ENCODE measurements at regions not wholly inside any gene's neighbourhood (a gene's known extent, or its start where the extent isn't known, plus 50 kb on each side); places are given as distances from the start of the nearest gene placed in this dataset.

DNA sequence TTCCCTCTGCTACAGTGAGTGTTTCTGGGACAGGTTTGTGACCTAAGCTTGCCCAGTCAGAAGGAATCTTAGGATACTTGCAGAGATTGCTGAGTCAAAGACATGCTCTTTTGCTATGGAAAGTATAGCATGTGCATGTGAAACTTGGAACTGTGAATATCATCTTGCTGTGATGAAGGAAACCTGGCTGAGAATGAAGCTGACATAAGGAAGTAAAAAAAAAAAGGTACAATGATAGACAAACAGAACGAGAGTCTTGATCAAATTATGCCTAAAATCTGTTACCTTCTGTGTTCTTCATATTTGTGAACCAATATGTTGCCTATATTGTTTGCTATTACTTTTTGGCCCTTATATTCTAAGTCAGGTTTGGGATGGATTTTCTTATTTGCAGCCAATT lies 525.7 kb downstream of the NPIPA7 start:
- H3K27ac Mint-ChIP-seq, result no peak overlapping the region
- Histone ChIP-seq H3K9me3 (ENCODE audit: low read depth) (peaks cover 1% of the 10 kb centered on the region), H3K79me2 (ENCODE audit: low read depth) (no peaks in the 10 kb centered on the region), H3K9ac (no peak overlapping the region), H3F3A (ENCODE audit: low read depth) (no peaks in the 10 kb centered on the region), H3K27me3 (no peaks in the 10 kb centered on the region), H2AFZ (replicated peaks) (no peak overlapping the region), H4K20me1 (ENCODE audit: low read depth) (no peaks in the 10 kb centered on the region), H3K4me3 (no peak overlapping the region), H3K36me3 (no peaks in the 10 kb centered on the region), H3K27ac (no peak overlapping the region), H3K4me2 (no peak overlapping the region), H3K4me1 (no peaks in the 10 kb centered on the region)
- H3K4me3 Mint-ChIP-seq, result no peak overlapping the region
- H3K27me3 Mint-ChIP-seq (ENCODE audit: insufficient read depth, low read depth), result peaks cover 3% of the 10 kb centered on the region
- no peaks in the 10 kb centered on the region for H3K36me3 Mint-ChIP-seq
- TF ChIP-seq CTCF (IDR thresholded peaks at IDR 0.05) (no peak), EZH2 (IDR thresholded peaks at IDR 0.05) (no peak), EZH2phosphoT487 (IDR thresholded peaks at IDR 0.05) (no peak)
- DNase-seq (ENCODE audit: low spot score), result no peak
- peaks cover 13% of the 10 kb centered on the region for H3K9me3 Mint-ChIP-seq
- H3K4me1 Mint-ChIP-seq, result peaks cover 4% of the 10 kb centered on the region

GRCh38 chr16:16905850-16906249 lies 526.9 kb downstream of the NPIPA7 start:
- no peak overlapping the region for H3K4me3 Mint-ChIP-seq
- H3K4me2 ChIP-seq, result no peak overlapping the region
- no peaks in the 10 kb centered on the region for H3K27me3 ChIP-seq
- no peak for DNase-seq (ENCODE audit: low spot score)
- peaks cover 4% of the 10 kb centered on the region for H3K4me1 Mint-ChIP-seq
- H3K27ac Mint-ChIP-seq, result no peak overlapping the region
- H3K79me2 ChIP-seq (ENCODE audit: low read depth), result no peaks in the 10 kb centered on the region
- no peak overlapping the region for H3K27ac ChIP-seq
- TF ChIP-seq EZH2 (IDR thresholded peaks at IDR 0.05) (no peak), CTCF (IDR thresholded peaks at IDR 0.05) (no peak), EZH2phosphoT487 (IDR thresholded peaks at IDR 0.05) (no peak)
- H3F3A ChIP-seq (ENCODE audit: low read depth), result no peaks in the 10 kb centered on the region
- H3K36me3 ChIP-seq, result no peaks in the 10 kb centered on the region
- H3K36me3 Mint-ChIP-seq, result no peaks in the 10 kb centered on the region
- H3K9me3 Mint-ChIP-seq, result peaks cover 6% of the 10 kb centered on the region
- H2AFZ ChIP-seq (replicated peaks), result no peak overlapping the region
- peaks cover 3% of the 10 kb centered on the region for H3K27me3 Mint-ChIP-seq (ENCODE audit: insufficient read depth, low read depth)
- no peak overlapping the region for H3K9ac ChIP-seq
- H4K20me1 ChIP-seq (ENCODE audit: low read depth), result no peaks in the 10 kb centered on the region
- H3K4me1 ChIP-seq, result no peaks in the 10 kb centered on the region
- no peaks in the 10 kb centered on the region for H3K9me3 ChIP-seq (ENCODE audit: low read depth)
- H3K4me3 ChIP-seq, result no peak overlapping the region

- Histone ChIP-seq H3F3A (ENCODE audit: low read depth) (no peaks in the 10 kb centered on the region), H2AFZ (replicated peaks) (no peak overlapping the region), H4K20me1 (ENCODE audit: low read depth) (no peaks in the 10 kb centered on the region), H3K36me3 (no peaks in the 10 kb centered on the region), H3K27ac (no peak overlapping the region), H3K4me3 (no peak overlapping the region), H3K79me2 (ENCODE audit: low read depth) (no peaks in the 10 kb centered on the region), H3K9me3 (ENCODE audit: low read depth) (peaks cover 2% of the 10 kb centered on the region), H3K4me1 (no peaks in the 10 kb centered on the region), H3K4me2 (no peak overlapping the region), H3K9ac (no peak overlapping the region), H3K27me3 (no peaks in the 10 kb centered on the region)
- Mint-ChIP-seq H3K27ac (no peak overlapping the region), H3K4me1 (peaks cover 4% of the 10 kb centered on the region), H3K36me3 (no peaks in the 10 kb centered on the region), H3K27me3 (ENCODE audit: insufficient read depth, low read depth) (peaks cover 3% of the 10 kb centered on the region), H3K4me3 (no peak overlapping the region), H3K9me3 (peaks cover 9% of the 10 kb centered on the region)
- no peak for DNase-seq (ENCODE audit: low spot score)
- TF ChIP-seq CTCF (IDR thresholded peaks at IDR 0.05) (no peak), EZH2 (IDR thresholded peaks at IDR 0.05) (no peak)
Measured at GRCh38 chr16:16907089-16907488, 528.1 kb downstream of the NPIPA7 start.

GRCh38 chr16:16908077-16908476 lies 529.1 kb downstream of the NPIPA7 start:
- H3K27me3 Mint-ChIP-seq (ENCODE audit: insufficient read depth, low read depth), result peaks cover 3% of the 10 kb centered on the region
- H3K9me3 Mint-ChIP-seq, result peaks cover 10% of the 10 kb centered on the region
- Histone ChIP-seq H3K4me1 (no peaks in the 10 kb centered on the region), H3K27ac (no peak overlapping the region), H2AFZ (replicated peaks) (no peak overlapping the region), H3K9ac (no peak overlapping the region), H3K27me3 (no peaks in the 10 kb centered on the region), H3K4me3 (no peak overlapping the region), H3K4me2 (no peak overlapping the region), H3K79me2 (ENCODE audit: low read depth) (no peaks in the 10 kb centered on the region), H3F3A (ENCODE audit: low read depth) (no peaks in the 10 kb centered on the region), H3K36me3 (no peaks in the 10 kb centered on the region), H4K20me1 (ENCODE audit: low read depth) (no peaks in the 10 kb centered on the region), H3K9me3 (ENCODE audit: low read depth) (peaks cover 3% of the 10 kb centered on the region)
- H3K27ac Mint-ChIP-seq, result no peak overlapping the region
- H3K4me3 Mint-ChIP-seq, result no peak overlapping the region
- H3K4me1 Mint-ChIP-seq, result peaks cover 4% of the 10 kb centered on the region
- no peak for DNase-seq (ENCODE audit: low spot score)
- no peaks in the 10 kb centered on the region for H3K36me3 Mint-ChIP-seq
- no peak for TF ChIP-seq CTCF (IDR thresholded peaks at IDR 0.05)
- TF ChIP-seq EZH2phosphoT487 (IDR thresholded peaks at IDR 0.05), result no peak

All from neural progenitor cell (in vitro differentiated cells).